SK-N-SH treated with all-trans-retinoic acid at 6 μM for 48 hours (cell line): ENCODE measurements at regions not wholly inside any gene's neighbourhood (a gene's known extent, or its start where the extent isn't known, plus 50 kb on each side); places are given as distances from the start of the nearest gene placed in this dataset.

Source experiments
- ISL1 ChIP-seq: fragments of 250-450 bp; sonication (Bioruptor Pico); IDR thresholded peaks from 2 replicates; pipeline ENCODE4 v2.1.2; 2022; ENCODE audit warnings: mild to moderate bottlenecking, moderate library complexity
- OSR1 ChIP-seq: fragments of 250-450 bp; sonication (Bioruptor Pico); IDR thresholded peaks from 2 replicates; pipeline ENCODE4 v1.8.0; 2022; ENCODE audit warnings: moderate library complexity, mild to moderate bottlenecking, inconsistent platforms
- RARB ChIP-seq: fragments of 250-450 bp; sonication (Bioruptor Pico); IDR thresholded peaks from 2 replicates; pipeline ENCODE4 v1.8.0; 2021; ENCODE audit warnings: mild to moderate bottlenecking, moderate library complexity
- SNAI2 ChIP-seq: fragments of 250-450 bp; sonication (Bioruptor Pico); IDR thresholded peaks from 2 replicates; pipeline ENCODE4 v1.5.0; 2020; ENCODE audit warnings: mild to moderate bottlenecking, moderate library complexity
- TCF4 ChIP-seq: fragments of 250-450 bp; sonication (Bioruptor Pico); IDR thresholded peaks from 2 replicates; pipeline ENCODE4 v1.8.0; 2021; ENCODE audit warnings: mild to moderate bottlenecking, moderate library complexity, borderline replicate concordance
- TOX ChIP-seq: fragments of 250-450 bp; sonication (Bioruptor Pico); IDR thresholded peaks from 2 replicates; pipeline ENCODE4 v1.8.0; 2021; ENCODE audit warnings: mild to moderate bottlenecking, moderate library complexity, borderline replicate concordance
- TSHZ2 ChIP-seq: fragments of 250-450 bp; sonication (Bioruptor Pico); IDR thresholded peaks from 2 replicates; pipeline ENCODE4 v1.5.0; 2020; ENCODE audit warnings: mild to moderate bottlenecking, moderate library complexity
- ZC3H10 ChIP-seq: fragments of 250-450 bp; sonication (Bioruptor Pico); IDR thresholded peaks from 2 replicates; pipeline ENCODE4 v1.5.1; 2021; ENCODE audit warnings: mild to moderate bottlenecking, moderate library complexity
- ZFP30 ChIP-seq: fragments of 450-650 bp; formaldehyde crosslinking; IDR thresholded peaks from 2 replicates; pipeline ENCODE4 v1.5.0; 2022; ENCODE audit warnings: mild to moderate bottlenecking, moderate library complexity
- TF ChIP-seq, protein P1 (sequence below): fragments of 250-450 bp; sonication (Bioruptor Pico); IDR thresholded peaks from 2 replicates; pipeline ENCODE4 v1.5.1; 2020; ENCODE audit warnings: low read depth, mild to moderate bottlenecking, moderate library complexity

GRCh38 chr6:3659748-3660147, 91.8 kb downstream of the PXDC1 start:
- TF ChIP-seq, protein P1, sequence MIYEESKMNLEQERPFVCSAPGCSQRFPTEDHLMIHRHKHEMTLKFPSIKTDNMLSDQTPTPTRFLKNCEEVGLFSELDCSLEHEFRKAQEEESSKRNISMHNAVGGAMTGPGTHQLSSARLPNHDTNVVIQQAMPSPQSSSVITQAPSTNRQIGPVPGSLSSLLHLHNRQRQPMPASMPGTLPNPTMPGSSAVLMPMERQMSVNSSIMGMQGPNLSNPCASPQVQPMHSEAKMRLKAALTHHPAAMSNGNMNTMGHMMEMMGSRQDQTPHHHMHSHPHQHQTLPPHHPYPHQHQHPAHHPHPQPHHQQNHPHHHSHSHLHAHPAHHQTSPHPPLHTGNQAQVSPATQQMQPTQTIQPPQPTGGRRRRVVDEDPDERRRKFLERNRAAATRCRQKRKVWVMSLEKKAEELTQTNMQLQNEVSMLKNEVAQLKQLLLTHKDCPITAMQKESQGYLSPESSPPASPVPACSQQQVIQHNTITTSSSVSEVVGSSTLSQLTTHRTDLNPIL (CRISPR knock-in tag), result no peak
- TF ChIP-seq SNAI2 (no peak), ZFP30 (no peak), RARB (CRISPR knock-in tag) (no peak), ZC3H10 (CRISPR knock-in tag) (no peak), TSHZ2 (no peak), OSR1 (CRISPR knock-in tag) (no peak), ISL1 (no peak), TCF4 (no peak), TOX (CRISPR knock-in tag) (no peak)
